ENCODE measurements at regions not wholly inside any gene's neighbourhood (a gene's known extent, or its start where the extent isn't known, plus 50 kb on each side); places are given as distances from the start of the nearest gene placed in this dataset.

- TF ChIP-seq POLR2A (IDR thresholded peaks at IDR 0.05; ENCODE audit: low read length), result no peak
- TF ChIP-seq GATA1 (IDR thresholded peaks at IDR 0.05; ENCODE audit: low read depth, low read length), result no peak
Measured at GRCh38 chr3:103170651-103171050, 735.8 kb downstream of the ZPLD1 start.
